Endothelial cell (in vitro differentiated cells): ENCODE measurements at regions not wholly inside any gene's neighbourhood (a gene's known extent, or its start where the extent isn't known, plus 50 kb on each side); places are given as distances from the start of the nearest gene placed in this dataset.

Experiments used
- DNase-seq: peaks from one replicate; pipeline ENCODE4 v3.0.0; 2021; ENCODE audit warnings: low spot score
- H3K27ac Mint-ChIP-seq: one replicate; pipeline ENCODE4 v1.8.0; 2021; ENCODE audit warnings: mixed read lengths, inconsistent platforms; ENCODE audit not compliant: unreplicated experiment
- H3K27me3 Mint-ChIP-seq: one replicate; pipeline ENCODE4 v1.8.0; 2021; ENCODE audit warnings: mild to moderate bottlenecking, moderate library complexity, mixed read lengths, inconsistent platforms; ENCODE audit not compliant: unreplicated experiment
- H3K36me3 Mint-ChIP-seq: one replicate; pipeline ENCODE4 v1.8.0; 2021; ENCODE audit warnings: mild to moderate bottlenecking, low read depth, mixed read lengths, inconsistent platforms; ENCODE audit not compliant: unreplicated experiment
- H3K4me1 Mint-ChIP-seq: one replicate; pipeline ENCODE4 v1.8.0; 2021; ENCODE audit warnings: mild to moderate bottlenecking, mixed read lengths, inconsistent platforms; ENCODE audit not compliant: unreplicated experiment
- H3K4me3 Mint-ChIP-seq: one replicate; pipeline ENCODE4 v1.8.0; 2021; ENCODE audit warnings: mild to moderate bottlenecking, mixed read lengths, inconsistent platforms; ENCODE audit not compliant: unreplicated experiment
- H3K9me3 Mint-ChIP-seq: one replicate; pipeline ENCODE4 v1.8.0; 2021; ENCODE audit warnings: mixed read lengths, inconsistent platforms; ENCODE audit not compliant: unreplicated experiment
- CTCF ChIP-seq: fragments of 200-600 bp; sonication (generic); IDR thresholded peaks from one replicate; pipeline ENCODE4 v1.5.0; 2021; ENCODE audit warnings: antibody characterized with exemption; ENCODE audit not compliant: unreplicated experiment

GRCh38 chr18:28594034-28594433 lies 417.1 kb upstream of the CDH2 start:
- H3K4me1 Mint-ChIP-seq: no peaks in the 10 kb centered on the region
- H3K36me3 Mint-ChIP-seq: no peaks in the 10 kb centered on the region
- no peak for DNase-seq
- H3K27ac Mint-ChIP-seq: no peak overlapping the region
- no peaks in the 10 kb centered on the region for H3K27me3 Mint-ChIP-seq
- no peaks in the 10 kb centered on the region for H3K9me3 Mint-ChIP-seq
- TF ChIP-seq CTCF: no peak
- H3K4me3 Mint-ChIP-seq: no peak overlapping the region

GRCh38 chr18:28588884-28589549 lies 412.1 kb upstream of the CDH2 start:
- no peak for DNase-seq
- H3K4me1 Mint-ChIP-seq: no peaks in the 10 kb centered on the region
- no peaks in the 10 kb centered on the region for H3K9me3 Mint-ChIP-seq
- TF ChIP-seq CTCF: no peak
- H3K4me3 Mint-ChIP-seq: no peak overlapping the region
- no peak overlapping the region for H3K27ac Mint-ChIP-seq
- peaks cover 1% of the 10 kb centered on the region for H3K27me3 Mint-ChIP-seq
- H3K36me3 Mint-ChIP-seq: no peaks in the 10 kb centered on the region

- no peaks in the 10 kb centered on the region for H3K9me3 Mint-ChIP-seq
- no peak for TF ChIP-seq CTCF
- H3K36me3 Mint-ChIP-seq: no peaks in the 10 kb centered on the region
- H3K4me3 Mint-ChIP-seq: no peak overlapping the region
- DNase-seq: no peak
- H3K27me3 Mint-ChIP-seq: peaks cover 1% of the 10 kb centered on the region
- no peak overlapping the region for H3K27ac Mint-ChIP-seq
- H3K4me1 Mint-ChIP-seq: no peaks in the 10 kb centered on the region
These were observed 407.8 kb upstream of the CDH2 start for GRCh38 chr18:28584731-28585130.

- Mint-ChIP-seq H3K27me3 (peaks cover 1% of the 10 kb centered on the region), H3K27ac (no peak overlapping the region), H3K4me3 (no peak overlapping the region), H3K4me1 (no peaks in the 10 kb centered on the region), H3K9me3 (no peaks in the 10 kb centered on the region), H3K36me3 (no peaks in the 10 kb centered on the region)
- no peak for DNase-seq
- no peak for TF ChIP-seq CTCF
These were observed 405.8 kb upstream of the CDH2 start for GRCh38 chr18:28582724-28583123.

- H3K27ac Mint-ChIP-seq: no peak overlapping the region
- no peak for DNase-seq
- no peaks in the 10 kb centered on the region for H3K36me3 Mint-ChIP-seq
- no peaks in the 10 kb centered on the region for H3K9me3 Mint-ChIP-seq
- no peaks in the 10 kb centered on the region for H3K4me1 Mint-ChIP-seq
- TF ChIP-seq CTCF: no peak
- no peak overlapping the region for H3K4me3 Mint-ChIP-seq
- peaks cover 1% of the 10 kb centered on the region for H3K27me3 Mint-ChIP-seq
These were observed 404.7 kb upstream of the CDH2 start for GRCh38 chr18:28581521-28582071.
